GM23248 (cell line): ENCODE measurements at regions not wholly inside any gene's neighbourhood (a gene's known extent, or its start where the extent isn't known, plus 50 kb on each side); places are given as distances from the start of the nearest gene placed in this dataset.

Experiments
- DNase-seq: peaks from one replicate; pipeline ENCODE4 v3.0.0-alpha.2; 2015
- H2AFZ ChIP-seq: fragments of 200-600 bp; sonication (generic); 2 replicates; pipeline ENCODE4 v1.6.1; 2016; ENCODE audit warnings: antibody characterized with exemption
- H3F3A ChIP-seq: fragments of 200-600 bp; sonication (generic); 2 replicates; pipeline ENCODE4 v1.6.1; 2016; ENCODE audit warnings: mild to moderate bottlenecking, antibody characterized with exemption, mixed run types; ENCODE audit not compliant: insufficient read depth
- H3K27ac ChIP-seq: fragments of 200-600 bp; sonication (generic); 2 replicates; pipeline ENCODE4 v1.5.1; 2016; ENCODE audit warnings: mild to moderate bottlenecking
- H3K27me3 ChIP-seq: fragments of 200-600 bp; sonication (generic); replicated peaks from 2 replicates; pipeline ENCODE4 v1.6.1; 2016; ENCODE audit warnings: mild to moderate bottlenecking; ENCODE audit not compliant: insufficient read depth
- H3K36me3 ChIP-seq: fragments of 200-600 bp; sonication (generic); 2 replicates; pipeline ENCODE4 v1.6.1; 2016; ENCODE audit warnings: low read depth, mild to moderate bottlenecking
- H3K4me1 ChIP-seq: fragments of 200-600 bp; sonication (generic); 2 replicates; pipeline ENCODE4 v1.6.1; 2016; ENCODE audit warnings: mild to moderate bottlenecking; ENCODE audit not compliant: insufficient read depth
- H3K4me2 ChIP-seq: fragments of 200-600 bp; sonication (generic); one replicate; pipeline ENCODE4 v1.6.1; 2016; ENCODE audit warnings: mild to moderate bottlenecking; ENCODE audit not compliant: unreplicated experiment
- H3K4me3 ChIP-seq: fragments of 200-600 bp; sonication (generic); 2 replicates; pipeline ENCODE4 v1.5.1; 2016; ENCODE audit warnings: mild to moderate bottlenecking
- H3K79me2 ChIP-seq: fragments of 200-600 bp; sonication (generic); 2 replicates; pipeline ENCODE4 v1.6.1; 2016; ENCODE audit warnings: mild to moderate bottlenecking; ENCODE audit not compliant: insufficient read depth
- H3K9ac ChIP-seq: fragments of 200-600 bp; sonication (generic); 2 replicates; pipeline ENCODE4 v1.6.1; 2016; ENCODE audit warnings: mild to moderate bottlenecking
- H3K9me2 ChIP-seq: fragments of 200-600 bp; sonication (generic); 2 replicates; pipeline ENCODE4 v1.6.1; 2016; ENCODE audit warnings: mixed run types, mild to moderate bottlenecking, moderate library complexity; ENCODE audit not compliant: insufficient read depth
- H3K9me3 ChIP-seq: fragments of 200-600 bp; sonication (generic); one replicate; pipeline ENCODE4 v1.6.1; 2017; ENCODE audit warnings: low read depth
- H4K20me1 ChIP-seq: fragments of 200-600 bp; sonication (generic); 2 replicates; pipeline ENCODE4 v1.6.0; 2016; ENCODE audit not compliant: insufficient read depth
- EZH2 ChIP-seq: fragments of 200-600 bp; sonication (generic); IDR thresholded peaks from 2 replicates; pipeline ENCODE4 v1.6.1; 2018; ENCODE audit warnings: antibody characterized with exemption, mild to moderate bottlenecking; ENCODE audit not compliant: insufficient read depth, poor library complexity, severe bottlenecking
- EZH2phosphoT487 ChIP-seq: fragments of 200-600 bp; sonication (generic); IDR thresholded peaks from 2 replicates; pipeline ENCODE4 v1.6.1; 2018; ENCODE audit warnings: antibody characterized with exemption, moderate library complexity, mild to moderate bottlenecking, low read depth; ENCODE audit not compliant: insufficient read depth
- WGBS, 2 experiments: methylation state at CpG; one replicate each; pipeline ENCODE4 v1.1.6; 2015 to 2017; ENCODE audit warnings: low lambda C conversion rate in 2 of 2, low coverage in 1 of 2; ENCODE audit errors: missing lambda C conversion rate in 2 of 2; 5-methylcytosine and 5-hydroxymethylcytosine counted together
- in situ Hi-C: fragments of 300-500 bp; cut with MboI; formaldehyde crosslinking; loops from 2 replicates; pipeline ENCODE4 v1.15.0; 2020

GRCh38 chr3:148319960-148320359 is 377.7 kb upstream of the AGTR1 start:
- in situ Hi-C loops = no loop called here
- no peak for TF ChIP-seq EZH2
- TF ChIP-seq EZH2phosphoT487 = no peak
- Histone ChIP-seq H3K9ac (peak overlapping the region; percentile 56), H3K4me1 (peaks cover 16% of the 10 kb centered on the region), H3K4me2 (peak overlapping the region; percentile 87), H3K9me2 (no peaks in the 10 kb centered on the region), H2AFZ (peak overlapping the region; percentile 38; the same call in 1 of the 2 replicates), H3K36me3 (no peaks in the 10 kb centered on the region), H3K9me3 (no peaks in the 10 kb centered on the region), H4K20me1 (no peaks in the 10 kb centered on the region), H3K4me3 (peak overlapping the region; percentile 51), H3K79me2 (no peaks in the 10 kb centered on the region), H3K27ac (peak overlapping the region; percentile 75), H3K27me3 (no peaks in the 10 kb centered on the region), H3F3A (peaks cover 21% of the 10 kb centered on the region)
- WGBS, 2 experiments = 17 to 28% methylated on average over 2 of the region's 2 CpGs
- peak; percentile 43 for DNase-seq

DNA sequence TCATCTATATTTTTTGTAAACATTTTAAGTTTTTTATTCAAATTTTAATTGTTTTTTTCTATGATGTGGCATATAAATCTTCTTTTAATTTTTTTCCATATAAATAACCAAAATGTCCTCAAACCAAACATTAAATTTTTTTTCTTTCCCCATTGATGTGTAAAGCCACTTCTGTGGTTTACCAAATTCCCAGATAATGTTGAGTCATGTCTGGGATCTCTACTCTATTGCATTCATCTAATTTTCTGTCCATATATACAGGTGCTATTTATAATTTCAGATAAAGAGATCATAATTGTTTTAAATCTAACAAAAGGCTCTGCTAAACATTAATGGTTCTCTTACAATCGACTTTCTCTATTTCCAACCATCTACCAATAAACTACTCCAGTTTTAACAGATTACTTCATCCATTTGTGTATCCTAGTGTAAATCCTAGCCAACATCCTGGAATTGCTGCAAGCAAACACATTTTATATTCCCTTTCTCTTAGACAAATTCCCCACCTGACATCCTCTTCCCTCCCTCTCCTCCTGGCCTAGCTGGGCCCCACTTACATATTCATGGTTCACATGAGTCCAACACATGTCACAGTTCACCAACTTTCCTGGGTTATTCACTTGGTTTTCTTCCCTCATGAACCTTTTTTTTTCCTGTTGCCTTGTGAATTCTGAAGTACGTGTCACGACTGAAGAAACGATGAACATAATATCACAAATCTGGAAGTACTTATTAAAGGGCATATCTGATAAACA is 368.0 kb upstream of the AGTR1 start:
- H3F3A ChIP-seq = 0 out of 2 replicates have a peak, but pooled peaks cover 3% of the 10 kb centered on the region
- no peaks in the 10 kb centered on the region for H3K9me2 ChIP-seq
- no peak overlapping the region for H3K27ac ChIP-seq
- H4K20me1 ChIP-seq = no peaks in the 10 kb centered on the region
- no peak overlapping the region for H3K4me3 ChIP-seq
- H3K9ac ChIP-seq = no peak overlapping the region
- no peaks in the 10 kb centered on the region for H3K9me3 ChIP-seq
- 0 out of 2 replicates have a peak, but pooled peaks cover 10% of the 10 kb centered on the region for H3K4me1 ChIP-seq
- TF ChIP-seq EZH2phosphoT487 (no peak), EZH2 (no peak)
- no peak overlapping the region for H3K4me2 ChIP-seq
- H3K27me3 ChIP-seq = no peaks in the 10 kb centered on the region
- in situ Hi-C loops = no loop called here
- peak; percentile 46 for DNase-seq
- 65 to 72% methylated on average over 4 of the region's 4 CpGs for WGBS, 2 experiments
- no peak overlapping the region for H2AFZ ChIP-seq
- H3K36me3 ChIP-seq = no peaks in the 10 kb centered on the region
- no peaks in the 10 kb centered on the region for H3K79me2 ChIP-seq

- no peaks in the 10 kb centered on the region for H3K9me2 ChIP-seq
- 0 out of 2 replicates have a peak, but pooled peaks cover 10% of the 10 kb centered on the region for H3K4me1 ChIP-seq
- no peak for TF ChIP-seq EZH2phosphoT487
- H3K9me3 ChIP-seq = no peaks in the 10 kb centered on the region
- H3K4me3 ChIP-seq = no peak overlapping the region
- no peaks in the 10 kb centered on the region for H4K20me1 ChIP-seq
- no peak overlapping the region for H3K27ac ChIP-seq
- no peak overlapping the region for H3K9ac ChIP-seq
- H3K79me2 ChIP-seq = no peaks in the 10 kb centered on the region
- H3K4me2 ChIP-seq = no peak overlapping the region
- no peaks in the 10 kb centered on the region for H3K27me3 ChIP-seq
- WGBS, 2 experiments = 70 to 80% methylated on average over 4 of the region's 4 CpGs
- 0 out of 2 replicates have a peak, but pooled peaks cover 3% of the 10 kb centered on the region for H3F3A ChIP-seq
- no peak for DNase-seq
- in situ Hi-C loops = no loop called here
- H3K36me3 ChIP-seq = no peaks in the 10 kb centered on the region
- H2AFZ ChIP-seq = no peak overlapping the region
These were observed 367.2 kb upstream of the AGTR1 start for GRCh38 chr3:148330542-148330941.

DNA sequence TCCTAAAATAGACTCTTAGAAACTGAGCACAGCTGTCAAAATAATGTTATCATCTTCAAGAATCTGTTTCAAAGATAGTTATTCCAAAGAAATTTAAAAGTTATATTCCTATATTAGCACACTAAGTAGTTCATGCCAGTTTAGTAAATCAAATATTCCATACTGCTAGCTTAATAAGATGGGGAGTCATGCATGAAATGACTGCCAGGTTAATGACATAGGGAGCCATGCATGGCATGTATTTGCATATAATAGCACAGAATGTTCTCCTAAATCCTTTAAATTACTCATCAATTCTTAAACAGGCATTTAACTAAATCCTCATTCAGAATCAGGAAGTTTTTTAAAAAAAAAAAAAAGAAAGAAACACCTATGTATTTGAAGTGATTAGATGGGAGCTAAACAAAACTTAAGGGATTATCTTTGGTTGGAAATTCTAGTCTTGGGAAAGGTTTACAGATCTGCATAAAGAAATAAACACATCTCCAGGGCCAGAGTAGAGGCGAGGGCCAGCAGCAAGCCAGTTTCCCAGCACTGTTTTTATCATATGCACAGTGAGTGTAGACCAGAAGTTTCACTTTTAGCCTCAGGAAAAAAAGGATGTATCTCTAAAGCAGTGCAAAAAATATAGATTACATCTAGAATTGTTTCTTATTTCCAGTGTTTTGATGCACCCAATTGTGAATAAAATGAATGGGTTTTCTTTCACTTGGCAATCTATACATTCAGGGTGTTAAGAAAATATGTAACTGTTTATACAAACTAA is 366.4 kb upstream of the AGTR1 start:
- Histone ChIP-seq H3K4me1 (0 out of 2 replicates have a peak, but pooled peaks cover 10% of the 10 kb centered on the region), H2AFZ (0 out of 2 replicates have a peak overlapping the region, but pooled peaks have one; percentile 17), H4K20me1 (no peaks in the 10 kb centered on the region), H3K27ac (no peak overlapping the region), H3K4me3 (no peak overlapping the region), H3K79me2 (no peaks in the 10 kb centered on the region), H3K36me3 (no peaks in the 10 kb centered on the region), H3F3A (0 out of 2 replicates have a peak, but pooled peaks cover 3% of the 10 kb centered on the region), H3K9me2 (no peaks in the 10 kb centered on the region), H3K9ac (no peak overlapping the region), H3K4me2 (no peak overlapping the region), H3K9me3 (no peaks in the 10 kb centered on the region), H3K27me3 (no peaks in the 10 kb centered on the region)
- no peak for DNase-seq
- in situ Hi-C loops = no loop called here
- TF ChIP-seq EZH2phosphoT487 (no peak), EZH2 (no peak)
- whole genome bisulfite sequencing, 2 experiments = 91% methylated on average over 1 of the region's 1 CpG
